ENCODE measurements at regions not wholly inside any gene's neighbourhood (a gene's known extent, or its start where the extent isn't known, plus 50 kb on each side); places are given as distances from the start of the nearest gene placed in this dataset.
"Not testable (repeated sequence)": the region's sequence is repeated elsewhere in the genome, so short reads cannot be mapped to it uniquely, and the experiment has no call there.

- peak; percentile 71 for DNase-seq
Observed at GRCh38 chr15:77944002-77944867, 133.3 kb downstream of the TBC1D2B start.

GRCh38 chr15:77942611-77943211 is 134.8 kb downstream of the TBC1D2B start:
- DNase-seq = no peak

- DNase-seq = not testable (repeated sequence)
Observed at GRCh38 chr15:77941090-77941827, 136.3 kb downstream of the TBC1D2B start.

GRCh38 chr15:77940381-77940947 is 137.0 kb downstream of the TBC1D2B start:
- no peak for DNase-seq

- DNase-seq = no peak
Observed at GRCh38 chr15:77939851-77940250, 137.7 kb downstream of the TBC1D2B start.

- not testable (repeated sequence) for DNase-seq
Observed at GRCh38 chr15:77939026-77939425, 138.5 kb downstream of the TBC1D2B start.

GRCh38 chr15:77938546-77938945 is 139.0 kb downstream of the TBC1D2B start:
- not testable (repeated sequence) for DNase-seq

- not testable (repeated sequence) for DNase-seq
Observed at GRCh38 chr15:77936567-77936966, 140.9 kb downstream of the TBC1D2B start.

GRCh38 chr15:77934516-77934915 is 143.0 kb downstream of the TBC1D2B start:
- DNase-seq = not testable (repeated sequence)

GRCh38 chr15:77930907-77931306 is 146.6 kb downstream of the TBC1D2B start:
- not testable (repeated sequence) for DNase-seq

GRCh38 chr15:77930490-77930889 is 147.0 kb downstream of the TBC1D2B start:
- not testable (repeated sequence) for DNase-seq

GRCh38 chr15:77926789-77927188 is 150.7 kb downstream of the TBC1D2B start:
- DNase-seq = peak; percentile 10

- DNase-seq = not testable (repeated sequence)
Observed at GRCh38 chr15:77926296-77926695, 151.2 kb downstream of the TBC1D2B start.

- DNase-seq = not testable (repeated sequence)
Observed at GRCh38 chr15:77925101-77925500, 152.4 kb downstream of the TBC1D2B start.

- DNase-seq = no peak
Observed at GRCh38 chr15:77921664-77922063, 155.8 kb downstream of the TBC1D2B start.

- not testable (repeated sequence) for DNase-seq
Observed at GRCh38 chr15:77916966-77917635, 160.4 kb downstream of the TBC1D2B start.

- not testable (repeated sequence) for DNase-seq
Observed at GRCh38 chr15:77915961-77916330, 161.6 kb downstream of the TBC1D2B start.

- no peak for DNase-seq
Observed at GRCh38 chr15:77915261-77915960, 162.1 kb downstream of the TBC1D2B start.

- DNase-seq = not testable (repeated sequence)
Observed at GRCh38 chr15:77914531-77914930, 163.0 kb downstream of the TBC1D2B start.

GRCh38 chr15:77910030-77910911 is 167.2 kb downstream of the TBC1D2B start:
- peak; percentile 84 for DNase-seq

Measured in activated CD4-positive, alpha-beta T cell treated with anti-CD3 and anti-CD28 coated beads, Interleukin-2, amount 50 U/mL, for 16 hours (primary cell).